Suppressor macrophage treated with lipopolysaccharide for 1 hour (primary cell): ENCODE measurements at regions not wholly inside any gene's neighbourhood (a gene's known extent, or its start where the extent isn't known, plus 50 kb on each side); places are given as distances from the start of the nearest gene placed in this dataset.
A peak's percentile ranks its signal among the peaks of the same experiment; 100 is the strongest.

Source experiments
- DNase-seq, 3 donors: peaks; one replicate each; pipeline ENCODE4 v3.0.0-alpha.2; 2020 to 2022

DNA sequence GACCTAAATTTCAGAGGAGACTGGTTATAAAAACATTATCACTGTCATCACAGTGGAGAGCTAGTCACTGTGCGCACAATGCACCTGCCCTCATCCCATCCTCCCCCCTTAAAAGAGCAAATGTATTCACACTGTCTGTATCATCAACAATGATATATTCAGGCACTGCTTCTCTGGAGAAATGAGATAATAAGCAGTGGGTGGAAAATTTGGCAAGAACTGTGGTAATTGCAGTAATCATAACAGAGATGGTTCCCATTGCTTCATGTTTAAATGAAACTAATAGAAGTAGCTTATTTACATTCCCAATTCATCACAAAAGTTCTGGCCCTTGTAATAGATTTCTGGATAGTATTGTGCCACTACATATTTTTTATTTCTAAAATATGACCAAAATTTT lies 867.4 kb upstream of the ADGRL2 start:
- peak in 2 of 3 donors; percentile 40 to 65 for DNase-seq

DNA sequence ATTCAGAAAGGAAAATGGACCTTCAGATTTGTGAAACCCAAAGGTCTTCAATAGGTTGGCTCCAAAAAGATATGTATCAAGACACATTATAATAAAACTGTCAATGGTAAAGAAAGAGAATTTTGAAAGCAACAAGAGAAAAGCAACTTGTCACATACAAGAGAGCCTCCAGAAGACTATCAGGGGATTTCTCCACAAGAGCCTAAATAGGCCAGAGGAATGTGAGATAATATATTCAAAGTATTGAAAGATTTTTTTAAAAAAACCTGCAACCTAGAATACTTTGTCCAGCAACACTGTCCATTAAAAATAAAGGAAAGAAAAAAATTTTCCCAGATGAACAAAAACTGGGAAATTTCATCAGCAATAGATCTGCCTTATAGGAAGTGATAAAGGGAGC lies 869.6 kb upstream of the ADGRL2 start:
- DNase-seq: no peak

DNA sequence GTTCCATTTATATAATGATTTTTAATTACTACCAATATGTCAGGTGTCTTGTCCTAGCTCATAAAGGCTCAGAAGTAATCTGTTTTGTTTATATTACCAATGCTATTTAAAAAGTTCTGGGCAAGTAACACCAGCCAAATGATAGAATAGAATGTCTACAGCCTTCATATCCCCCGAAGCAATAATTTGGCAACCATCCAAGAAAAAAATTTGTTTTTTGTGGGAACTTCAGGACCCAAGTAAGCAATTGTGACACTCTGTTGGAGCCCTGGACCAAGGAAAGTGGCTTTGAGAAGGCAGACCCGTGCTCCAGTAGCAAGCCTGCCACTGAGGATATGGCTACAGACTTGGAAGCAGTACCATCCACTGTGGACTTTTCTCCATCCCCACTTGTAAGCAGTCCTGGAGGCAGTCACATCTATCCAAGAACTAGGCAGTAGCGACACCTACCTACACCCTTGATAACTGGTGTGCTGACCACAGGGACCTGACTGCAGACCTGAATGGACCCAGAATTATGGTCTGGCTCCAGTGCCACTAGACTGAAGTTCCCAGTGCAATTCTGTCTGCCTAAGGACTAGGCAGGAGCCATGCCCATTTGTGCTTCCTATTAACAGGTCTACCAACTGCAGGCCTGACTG lies 870.7 kb upstream of the ADGRL2 start:
- no peak for DNase-seq

DNA sequence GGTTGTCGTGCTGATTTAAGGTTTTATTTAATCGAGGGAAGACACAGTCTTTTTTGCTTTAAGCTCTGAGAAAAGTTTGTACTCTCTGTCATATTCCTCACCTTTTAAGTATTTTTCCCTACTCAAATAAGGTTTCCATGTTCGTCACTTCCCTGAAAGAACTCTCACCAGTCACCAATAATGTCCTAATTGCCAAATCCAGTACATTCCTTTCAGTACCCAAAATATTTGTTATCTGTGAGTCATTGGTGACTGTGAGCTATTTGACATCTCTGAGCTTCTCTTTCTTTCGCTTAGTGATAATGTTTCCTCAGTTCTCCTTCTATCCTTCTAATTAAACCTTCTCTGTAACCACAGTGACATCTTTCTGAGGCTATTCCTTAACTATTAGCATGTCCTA lies 874.2 kb upstream of the ADGRL2 start:
- peak in 2 of 3 donors; percentile 26 to 80 for DNase-seq

DNA sequence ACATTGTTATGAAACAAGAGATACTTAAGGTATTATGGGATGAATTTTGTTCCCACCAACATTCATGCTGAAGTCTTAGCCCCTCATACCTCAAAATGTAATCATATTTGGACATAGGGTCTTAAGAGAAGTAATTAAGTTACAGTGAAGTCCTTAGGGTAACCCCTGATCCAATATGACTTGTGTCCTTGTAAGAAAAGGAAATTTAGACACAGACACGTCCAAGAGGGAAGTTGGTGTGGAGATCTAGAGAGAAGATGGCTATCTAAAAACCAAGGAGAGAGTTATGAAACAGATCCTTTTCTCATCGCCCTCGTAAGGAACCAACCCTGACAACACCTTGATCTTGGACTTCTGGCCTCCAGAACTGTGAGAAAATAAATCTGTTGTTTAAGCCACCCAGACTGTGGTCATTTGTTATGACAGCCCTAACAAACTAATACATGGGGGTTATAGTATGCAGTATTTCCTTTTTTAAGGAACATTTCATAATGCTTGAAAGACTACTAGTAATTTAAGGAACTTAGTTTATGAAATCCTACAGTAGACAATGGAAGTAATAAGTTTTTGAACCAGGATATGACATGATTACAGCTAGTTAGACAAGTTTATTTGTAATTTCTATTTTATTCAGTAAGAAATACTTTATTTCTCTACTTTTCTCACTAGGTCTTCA lies 875.5 kb upstream of the ADGRL2 start:
- DNase-seq: peak in 1 of 3 donors; percentile 73

DNA sequence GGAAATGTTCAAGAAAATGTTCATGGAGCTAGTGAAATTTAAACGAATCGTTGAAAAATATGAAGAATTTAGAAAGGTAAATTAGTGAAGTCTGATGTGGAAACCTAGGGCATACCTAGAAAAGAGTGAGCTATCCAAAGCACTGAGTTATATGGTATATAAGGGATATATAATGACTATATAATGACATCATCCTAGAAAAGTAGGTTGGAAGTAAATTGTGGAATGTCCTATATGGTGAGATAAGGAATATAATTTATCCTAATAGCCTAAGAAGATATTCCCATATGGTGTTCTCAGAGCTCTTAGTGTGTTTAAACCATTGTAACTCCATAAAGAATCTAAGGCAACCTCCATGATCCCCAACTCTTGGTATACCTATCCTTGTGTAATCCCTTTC lies 876.4 kb upstream of the ADGRL2 start:
- DNase-seq: no peak

DNA sequence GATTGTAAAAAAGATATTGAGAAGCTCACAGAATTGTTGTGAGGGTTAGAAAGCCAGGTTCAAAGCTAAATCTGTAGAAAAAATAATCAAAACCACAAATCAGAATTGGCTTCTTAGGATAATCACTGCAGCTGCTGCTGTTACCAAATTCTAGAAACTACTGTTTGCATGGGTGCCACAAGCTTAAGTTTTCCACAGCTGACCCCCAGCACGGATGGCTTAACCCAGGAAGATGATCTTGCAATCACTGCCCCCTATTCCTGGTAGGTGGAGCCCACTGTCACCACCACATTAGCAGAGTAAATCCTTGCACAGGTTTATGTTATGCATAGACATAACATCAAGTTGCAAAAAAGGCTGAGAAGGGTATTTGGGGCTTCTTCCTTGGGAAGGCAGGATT lies 877.8 kb upstream of the ADGRL2 start:
- DNase-seq: no peak

DNA sequence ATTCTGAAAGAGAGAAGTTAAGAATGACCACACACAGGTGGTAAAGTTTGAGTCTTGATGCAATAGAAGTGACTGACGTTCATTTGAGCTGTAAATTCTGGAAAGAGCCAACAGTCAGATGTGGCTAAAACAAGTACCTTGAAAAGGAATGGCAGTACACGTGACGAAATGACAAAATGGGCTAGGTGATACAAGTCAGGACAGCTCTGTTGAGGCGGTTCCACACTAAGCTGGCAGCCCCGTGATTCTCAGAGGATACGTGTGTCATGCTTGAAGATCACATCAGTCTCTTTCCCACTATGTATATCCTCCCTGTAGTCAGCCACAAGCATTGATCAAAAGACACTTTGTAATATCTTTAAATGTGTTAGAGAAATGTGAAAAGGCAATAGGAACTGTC lies 881.3 kb upstream of the ADGRL2 start:
- DNase-seq: no peak

DNA sequence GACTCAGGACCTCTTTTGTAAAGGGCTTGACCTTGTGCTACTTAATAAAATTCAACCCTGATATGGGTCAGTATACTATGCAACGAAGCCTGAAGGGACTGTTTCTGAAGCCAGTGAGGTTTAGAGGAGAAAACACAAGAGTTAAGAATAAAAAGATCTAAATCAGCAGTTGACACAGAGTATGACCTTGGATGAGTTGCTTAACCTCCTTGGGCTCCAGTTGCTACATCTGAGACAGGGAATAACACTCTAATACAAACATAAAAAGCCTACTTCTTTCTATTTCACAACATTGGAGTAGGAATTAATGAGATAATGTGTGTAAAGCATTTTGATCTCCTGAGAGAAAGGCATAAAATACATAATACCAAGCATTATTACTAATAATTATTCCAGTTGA lies 882.4 kb upstream of the ADGRL2 start:
- no peak for DNase-seq

DNA sequence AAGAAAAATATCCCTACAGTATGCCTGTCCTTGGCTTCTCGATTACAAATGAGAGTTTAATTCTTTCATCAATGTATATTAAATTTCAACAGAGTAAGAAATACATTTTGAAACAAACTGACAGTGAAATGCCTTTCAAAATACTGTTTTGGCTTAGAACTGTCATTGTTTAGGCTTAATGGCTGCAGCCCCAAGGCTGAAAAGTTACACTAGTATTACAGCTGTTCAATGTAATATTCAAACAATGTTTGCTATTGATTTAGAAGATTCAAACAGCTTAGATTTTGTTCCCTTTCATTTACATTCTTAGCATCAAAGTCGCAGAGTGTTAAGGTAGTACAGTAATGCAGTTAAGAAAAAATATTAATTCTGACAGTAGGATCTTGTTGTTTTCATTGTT lies 882.9 kb upstream of the ADGRL2 start:
- DNase-seq: no peak

DNA sequence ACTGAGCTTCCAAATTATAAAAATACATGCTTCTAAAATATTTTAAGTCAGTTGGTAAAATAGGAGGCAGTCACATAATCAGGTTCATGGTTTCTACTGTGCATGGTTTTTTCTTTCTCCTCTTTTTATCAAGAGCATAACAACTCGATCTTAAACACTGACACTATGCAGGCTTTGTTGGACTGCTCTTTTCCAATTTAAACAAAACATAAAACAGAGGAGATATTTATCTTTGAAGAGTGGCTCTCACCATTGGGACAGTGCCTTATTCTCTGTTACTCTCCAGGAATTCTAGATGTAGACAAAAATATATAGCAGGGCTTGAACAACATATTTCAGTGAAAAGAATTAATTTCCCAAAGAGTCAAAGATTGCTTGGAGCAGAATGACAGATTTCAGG lies 883.5 kb upstream of the ADGRL2 start:
- no peak for DNase-seq

DNA sequence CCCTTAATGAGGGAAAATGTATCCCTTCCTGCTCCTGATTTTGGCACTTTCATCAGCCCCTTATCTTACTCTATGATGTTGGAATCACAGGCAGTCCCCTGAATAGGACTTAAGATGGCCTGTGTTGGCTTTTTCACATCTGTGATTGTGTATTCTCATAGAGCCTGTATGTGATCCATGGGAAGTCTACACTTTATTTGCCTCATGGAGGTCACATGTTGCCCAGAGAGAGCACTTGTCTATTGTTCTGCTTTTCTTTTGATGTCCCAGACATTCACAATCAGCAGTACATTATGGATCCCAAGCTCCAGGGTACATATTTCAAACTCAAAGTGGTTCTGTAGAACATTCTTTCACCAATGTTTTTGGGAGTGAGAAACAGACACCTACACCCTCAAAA lies 885.2 kb upstream of the ADGRL2 start:
- DNase-seq: no peak

DNA sequence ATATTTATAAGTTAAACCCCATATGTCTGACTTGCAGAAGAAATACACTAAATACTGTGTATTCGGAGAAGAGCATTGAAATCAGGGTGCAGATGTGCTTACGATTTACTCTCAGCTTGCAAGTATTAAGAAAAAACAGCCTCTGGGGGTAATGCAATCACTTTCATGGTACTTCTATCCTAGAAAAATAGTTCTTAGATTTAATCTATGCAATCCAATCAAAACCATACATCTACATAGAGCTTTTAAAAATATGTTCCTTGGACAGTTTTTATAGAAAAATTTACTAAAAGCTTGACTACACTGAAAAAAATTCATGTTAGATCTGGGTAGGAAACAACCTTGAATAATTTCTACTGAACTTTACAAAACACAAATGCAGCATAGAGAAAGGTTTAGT lies 890.3 kb upstream of the ADGRL2 start:
- DNase-seq: no peak

DNA sequence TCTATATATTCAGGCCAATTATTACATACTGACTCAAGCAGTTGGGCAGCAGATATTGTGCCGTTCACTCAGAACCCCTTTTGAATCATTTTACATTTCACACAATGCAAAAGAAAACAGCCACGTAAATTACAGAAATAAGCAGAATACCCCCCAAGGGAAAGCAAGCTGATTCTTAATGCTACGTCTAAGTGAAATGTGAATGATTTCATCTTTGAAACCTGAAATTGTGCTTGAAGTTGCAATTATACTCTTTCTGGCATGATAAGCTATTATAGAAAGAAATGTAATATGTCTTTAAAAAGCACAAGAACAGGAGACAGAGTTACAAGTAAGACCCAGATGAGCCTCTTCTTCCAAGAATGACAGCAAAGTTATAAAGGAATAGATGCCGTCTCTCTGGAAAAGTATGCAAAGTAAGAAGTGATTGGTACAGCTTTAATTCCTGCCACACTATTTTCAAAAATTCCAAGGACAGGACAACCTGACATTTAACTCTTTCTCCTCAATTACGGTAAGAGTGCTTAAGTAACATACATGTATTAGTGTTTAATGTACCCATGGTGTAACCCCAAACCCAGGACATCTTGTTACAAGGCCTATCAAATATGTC lies 891.5 kb upstream of the ADGRL2 start:
- DNase-seq: no peak

DNA sequence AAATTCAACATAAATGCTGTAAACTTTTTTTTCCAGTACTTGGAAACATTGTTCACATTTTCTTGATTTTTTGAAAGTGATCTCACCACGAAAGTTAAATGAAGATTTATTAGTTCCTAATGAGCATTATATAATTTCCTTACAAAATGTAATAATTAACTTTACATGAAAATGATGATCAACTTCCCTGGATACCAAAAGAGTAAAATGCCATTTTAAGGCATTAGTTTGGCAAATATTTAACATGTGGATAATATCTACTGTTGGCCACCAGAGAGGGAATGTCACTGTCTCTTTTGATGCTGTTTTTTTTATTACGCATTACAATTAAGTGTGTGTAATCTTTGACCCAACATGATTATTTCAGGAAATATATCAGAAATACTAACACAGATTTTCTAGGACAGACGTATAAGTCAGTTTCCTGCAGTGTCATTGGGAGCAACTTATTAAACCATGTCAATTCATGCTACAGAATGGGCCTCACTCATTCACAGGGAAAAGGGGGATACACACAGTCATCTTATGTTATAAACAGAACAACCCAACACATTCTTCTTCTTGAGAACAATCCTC lies 903.9 kb upstream of the ADGRL2 start:
- no peak for DNase-seq

DNA sequence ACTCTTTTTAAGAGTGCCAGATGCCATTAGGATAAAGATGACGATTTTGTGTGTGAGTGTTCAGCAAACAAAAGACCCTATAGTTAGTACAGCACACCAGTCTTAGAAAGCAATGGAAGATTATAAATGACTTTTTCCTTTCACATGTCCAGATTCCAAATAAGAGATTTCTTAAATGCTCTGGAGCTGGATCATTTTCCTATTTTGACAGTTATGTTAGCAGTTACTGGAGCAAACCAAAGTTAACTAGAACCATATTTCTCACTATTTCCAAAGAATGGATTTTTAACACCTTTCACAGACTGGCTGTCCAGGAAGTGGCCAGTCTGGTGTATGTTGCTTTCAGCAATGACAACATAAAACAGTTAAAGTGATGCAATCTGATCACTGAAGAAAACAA lies 905.8 kb upstream of the ADGRL2 start:
- no peak for DNase-seq

DNA sequence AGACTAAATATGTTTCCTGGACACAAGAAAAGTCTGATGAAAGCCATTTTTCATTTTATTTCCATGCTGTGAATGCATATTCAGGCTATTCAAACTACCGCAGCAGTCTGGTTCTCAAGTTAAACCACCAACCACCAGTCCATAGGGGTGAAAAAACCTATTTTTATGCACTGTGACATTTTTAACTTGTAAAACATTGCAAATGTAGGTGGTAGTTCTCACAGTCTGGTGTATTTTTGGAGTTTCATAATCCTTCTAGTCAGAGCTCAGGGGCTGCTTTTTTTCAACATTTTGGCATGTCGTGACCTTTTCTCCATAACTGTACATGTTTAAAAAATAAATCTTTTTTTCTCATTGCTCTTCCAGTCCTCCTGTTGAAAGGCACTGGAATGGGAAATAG lies 907.6 kb upstream of the ADGRL2 start:
- no peak for DNase-seq

DNA sequence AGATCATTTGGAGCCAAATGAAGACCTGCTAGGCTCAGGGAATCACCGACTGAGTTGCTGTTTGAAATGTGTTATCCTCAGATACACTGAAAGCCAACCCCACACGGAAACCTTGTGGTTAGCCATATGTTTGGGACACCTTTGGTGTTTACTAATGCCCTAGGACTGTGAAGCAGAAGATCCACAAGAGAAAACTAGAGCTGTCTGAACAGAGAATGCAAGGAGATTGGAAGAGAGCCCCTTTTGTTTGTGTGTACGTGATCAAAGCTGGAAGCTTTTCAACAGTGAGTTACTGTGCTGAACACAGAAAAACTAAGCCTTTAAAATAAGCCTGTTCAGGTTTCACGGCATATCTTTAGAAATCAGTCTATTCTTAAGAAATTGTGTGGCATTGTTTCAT lies 908.2 kb upstream of the ADGRL2 start:
- DNase-seq: no peak

DNA sequence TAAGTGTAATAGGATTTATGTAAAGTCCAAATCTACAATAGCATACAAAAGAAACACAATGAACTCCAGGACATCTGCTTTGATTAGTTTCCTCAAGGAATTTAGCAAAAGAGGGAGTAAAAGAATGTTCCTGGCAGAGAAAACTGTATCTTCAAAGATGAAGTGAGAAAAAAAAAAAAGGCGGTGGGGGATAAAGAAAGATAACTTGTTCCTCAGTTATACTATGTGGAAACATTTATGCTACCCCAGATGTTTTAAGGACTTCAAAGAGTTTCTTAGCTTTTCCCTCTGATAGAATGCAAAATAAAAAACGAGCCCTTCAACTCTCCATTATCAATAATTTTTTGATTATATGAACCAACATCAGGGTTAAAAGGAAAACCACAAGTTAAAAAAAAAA lies 908.9 kb upstream of the ADGRL2 start:
- no peak for DNase-seq

DNA sequence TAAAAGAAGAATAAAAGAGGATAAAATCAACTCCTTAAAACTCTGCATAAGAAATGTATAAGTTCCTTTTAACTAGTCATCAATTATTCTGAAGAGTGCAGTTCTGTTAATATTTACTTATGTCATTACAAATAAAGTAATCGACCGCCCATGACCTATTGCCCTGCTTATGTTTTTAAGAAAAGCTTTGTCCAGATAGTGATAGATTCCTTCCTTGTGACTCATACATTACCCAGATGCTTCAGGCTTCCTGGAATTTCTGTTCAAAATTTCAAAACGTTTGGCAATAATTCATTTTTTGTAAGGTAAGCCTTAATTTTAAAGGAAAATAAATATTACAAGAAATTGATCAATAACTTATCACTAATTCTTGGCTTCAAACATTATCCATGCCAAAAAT lies 918.2 kb upstream of the ADGRL2 start:
- DNase-seq: no peak

DNA sequence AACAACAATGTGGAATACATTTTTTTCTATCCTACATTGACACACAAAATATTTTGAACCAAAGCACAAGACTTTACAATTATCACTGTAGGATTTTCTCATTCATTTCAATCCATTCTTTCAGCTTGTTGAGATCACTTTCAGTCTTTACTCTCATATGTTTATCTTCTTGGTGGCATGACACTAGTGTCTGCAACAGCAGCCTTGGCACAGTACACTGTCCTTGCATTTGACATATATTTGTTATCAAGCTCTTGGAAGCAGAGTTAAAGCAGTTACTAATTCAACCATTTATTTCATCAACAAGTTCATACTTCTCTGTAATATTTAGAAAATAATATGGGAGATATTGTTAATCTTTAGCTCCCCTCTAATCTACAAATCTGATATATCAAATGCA lies 922.4 kb upstream of the ADGRL2 start:
- no peak for DNase-seq

DNA sequence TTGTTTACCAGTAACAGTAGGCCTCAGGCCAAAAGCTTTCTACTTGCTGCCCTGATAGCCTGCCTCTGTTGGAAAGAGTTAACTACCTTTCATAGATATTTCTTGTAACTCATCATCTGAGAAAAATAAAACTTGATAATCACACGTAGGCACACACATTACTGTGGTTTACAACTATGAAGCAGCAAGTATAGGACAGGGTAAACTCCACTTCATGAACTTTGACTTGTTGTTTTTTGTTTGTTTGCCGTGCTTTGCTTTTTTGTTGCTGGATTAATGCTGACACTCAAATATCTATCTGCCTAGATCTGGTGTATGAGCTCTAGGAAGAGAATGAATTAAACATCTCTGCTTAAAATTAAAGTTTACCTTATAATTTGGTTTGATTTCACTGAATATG lies 924.7 kb upstream of the ADGRL2 start:
- no peak for DNase-seq

DNA sequence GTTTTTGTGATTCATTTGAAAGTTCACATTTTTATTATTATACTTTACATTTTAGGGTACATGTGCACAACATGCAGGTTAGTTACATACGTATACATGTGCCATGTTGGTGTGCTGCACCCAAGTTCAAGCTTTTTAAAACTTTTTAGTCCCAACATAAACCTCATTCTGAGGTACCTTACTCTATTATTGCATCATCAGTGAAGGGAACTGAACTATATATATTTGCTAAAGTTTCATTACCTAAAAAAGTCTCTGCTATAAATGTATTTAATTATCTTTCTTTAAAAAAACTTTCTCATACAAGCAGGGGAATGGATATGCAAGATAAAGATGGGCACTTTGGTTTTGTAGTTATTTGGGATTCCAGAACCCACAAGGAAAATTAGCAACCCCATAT lies 931.4 kb upstream of the ADGRL2 start:
- DNase-seq: no peak

DNA sequence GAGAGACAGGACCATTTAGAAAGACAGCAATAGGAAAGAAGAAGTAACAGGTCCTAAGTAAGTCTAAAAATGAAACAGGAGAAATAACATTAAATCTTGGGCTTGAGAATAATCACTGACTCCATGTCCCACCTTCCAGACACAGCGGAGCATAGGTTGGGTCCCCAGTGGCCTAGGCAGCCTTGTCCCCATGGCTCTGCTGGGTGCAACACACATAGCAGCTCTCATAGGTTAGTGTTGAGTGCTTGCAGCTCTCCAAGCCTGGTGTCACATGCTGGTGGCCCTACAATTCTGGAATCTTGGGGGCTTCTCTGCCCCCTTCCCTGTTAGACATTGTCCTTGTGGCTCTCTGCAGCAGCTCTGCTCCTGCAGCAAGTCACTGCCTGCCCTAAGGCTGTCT lies 952.8 kb upstream of the ADGRL2 start:
- no peak for DNase-seq
